Ovary (tissue), 3 donors: ENCODE measurements at regions not wholly inside any gene's neighbourhood (a gene's known extent, or its start where the extent isn't known, plus 50 kb on each side); places are given as distances from the start of the nearest gene placed in this dataset.

Experiments
- CTCF ChIP-seq, 3 donors: fragments of 450-650 bp in 2 of 3; fragments of 200-600 bp in 1 of 3; IDR thresholded peaks; one replicate each; pipeline versions ENCODE4 v1.5.1 to v1.8.0; 2016 to 2022; ENCODE audit warnings: antibody characterized with exemption in 3 of 3, mild to moderate bottlenecking in 1 of 3
- EP300 ChIP-seq: sonication (generic); formaldehyde crosslinking; IDR thresholded peaks from one replicate; pipeline ENCODE4 v1.6.1; 2017; ENCODE audit warnings: antibody characterized with exemption
- POLR2A ChIP-seq: fragments of 450-650 bp; IDR thresholded peaks from one replicate; pipeline ENCODE4 v1.6.1; 2017; ENCODE audit warnings: antibody characterized with exemption, mild to moderate bottlenecking, moderate library complexity
- donor health status: DM: no; HTN: no; CAD: no.

- TF ChIP-seq CTCF (IDR thresholded peaks at IDR 0.05) (no peak), EP300 (no peak), POLR2A (no peak)
Measured at GRCh38 chr3:87856126-87856525, 202.7 kb downstream of the CGGBP1 start.
